ENCODE measurements at regions not wholly inside any gene's neighbourhood (a gene's known extent, or its start where the extent isn't known, plus 50 kb on each side); places are given as distances from the start of the nearest gene placed in this dataset.

DNA sequence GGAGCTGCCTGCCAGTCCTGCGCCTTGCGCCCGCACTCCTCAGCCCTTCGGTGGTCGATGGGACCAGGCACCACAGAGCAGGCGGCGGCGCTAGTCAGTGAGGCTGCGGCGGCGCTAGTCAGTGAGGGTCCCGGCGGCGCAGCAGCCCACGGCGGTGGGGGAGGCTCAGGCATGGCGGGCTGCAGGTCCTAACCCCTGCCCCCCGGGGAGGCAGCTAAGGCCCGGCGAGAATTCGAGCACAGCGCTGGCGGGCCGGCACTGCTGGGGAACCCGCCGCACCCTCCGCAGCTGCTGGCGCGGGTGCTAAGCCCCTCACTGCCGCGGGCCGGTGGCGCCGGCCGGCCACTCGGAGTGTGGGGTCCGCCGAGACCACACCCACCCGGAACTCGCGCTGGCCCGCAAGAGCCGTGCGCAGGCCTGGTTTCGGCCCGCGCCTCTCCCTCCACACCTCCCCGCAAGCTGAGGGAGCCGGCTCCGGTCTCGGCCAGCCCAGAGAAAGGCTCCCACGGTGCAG is 867.4 kb downstream of the DSC3 start:
- Histone ChIP-seq H3K36me3 (ENCODE audit: control insufficient read depth in 2 of 2, insufficient read depth in 2 of 2, low read length in 1 of 2) (no peaks in the 10 kb centered on the region), H2AFZ (ENCODE audit: control insufficient read depth, low read depth, low read length) (no peak overlapping the region), H3K79me2 (ENCODE audit: control insufficient read depth, insufficient read depth, low read length) (no peaks in the 10 kb centered on the region), H3K9me3 (replicated peaks; ENCODE audit: control insufficient read depth, insufficient read depth, low read length) (no peaks in the 10 kb centered on the region), H3K4me3 (no peak overlapping the region), H3K27ac (ENCODE audit: control insufficient read depth, insufficient read depth) (no peak overlapping the region), H3K9ac (ENCODE audit: control insufficient read depth, insufficient read depth, low read length) (no peak overlapping the region), H3K4me1 (ENCODE audit: control insufficient read depth, insufficient read depth, low read length) (no peaks in the 10 kb centered on the region), H3K4me2 (ENCODE audit: control insufficient read depth, insufficient read depth) (no peak overlapping the region), H4K20me1 (ENCODE audit: control insufficient read depth, insufficient read depth) (no peaks in the 10 kb centered on the region), H3K27me3 (replicated peaks in 1 of 2; ENCODE audit: control insufficient read depth in 2 of 2, insufficient read depth in 2 of 2, low read length in 1 of 2) (no peaks in the 10 kb centered on the region)
- in situ Hi-C loops (cut with MboI) (no loop called here), intact Hi-C loops (cut with micrococcal nuclease; ENCODE audit: unreplicated experiment) (no loop called here)
- ChIA-PET POLR2A (no interaction called here), RAD21 (ENCODE audit: unreplicated experiment) (no interaction called here), CTCF (no interaction called here), SMC1A (ENCODE audit: uncharacterized antibody, unreplicated experiment) (no interaction called here)
- 85% methylated on average over 25 of the region's 52 CpGs for WGBS (ENCODE audit: insufficient coverage, insufficient replicate concordance, low lambda C conversion rate, missing lambda C conversion rate)
- ATAC-seq: no peak
- BruUV-seq (replicated peaks): no TSS peak
- TF ChIP-seq SUZ12 (IDR thresholded peaks at IDR 0.05; ENCODE audit: unreplicated experiment): no peak
- no peak for TF ChIP-seq MAX (IDR thresholded peaks at IDR 0.05; ENCODE audit: low read depth, low read length)
- no peak for TF ChIP-seq MTA3 (IDR thresholded peaks at IDR 0.05; ENCODE audit: borderline replicate concordance, low read length)
- no peak for TF ChIP-seq ZSCAN29 (IDR thresholded peaks at IDR 0.05)
- TF ChIP-seq NFYA (IDR thresholded peaks at IDR 0.05; ENCODE audit: borderline replicate concordance, low read depth, low read length): no peak
- TF ChIP-seq SPI1 (IDR thresholded peaks at IDR 0.05; ENCODE audit: borderline replicate concordance, insufficient read depth, low read depth, low read length): no peak
- no peak for TF ChIP-seq BHLHE40 (IDR thresholded peaks at IDR 0.05; ENCODE audit: borderline replicate concordance in 1 of 2, low read depth in 2 of 2, low read length in 1 of 2)
- no peak for TF ChIP-seq GABPA (IDR thresholded peaks at IDR 0.05; ENCODE audit: low read depth)
- no peak for TF ChIP-seq ZNF217 (IDR thresholded peaks at IDR 0.05)
- no peak for TF ChIP-seq YY1 (IDR thresholded peaks at IDR 0.05; ENCODE audit: low read depth, low read length)
- no peak for TF ChIP-seq SMC3 (IDR thresholded peaks at IDR 0.05; ENCODE audit: borderline replicate concordance, low read length)
- no peak for FAIRE-seq
- DNase-seq (ENCODE audit: low read depth, low spot score): no peak
